HepG2 (cell line): ENCODE measurements at regions not wholly inside any gene's neighbourhood (a gene's known extent, or its start where the extent isn't known, plus 50 kb on each side); places are given as distances from the start of the nearest gene placed in this dataset.

ENCODE experiments used
- EZH2 ChIP-seq: conservative IDR thresholded peaks from 2 replicates; pipeline ENCODE4 v1.6.1; 2012; ENCODE audit warnings: mild to moderate bottlenecking, low read depth, low read length, moderate library complexity
- NFAT5 ChIP-seq: sonication (generic); formaldehyde crosslinking; IDR thresholded peaks from 2 replicates; pipeline ENCODE4 v1.4.0; 2020; ENCODE audit warnings: missing genetic modification reagents
- SIN3A ChIP-seq: IDR thresholded peaks from 2 replicates; pipeline ENCODE4 v1.6.1; 2011; ENCODE audit warnings: low read depth, mild to moderate bottlenecking, control low read depth, low read length, borderline replicate concordance
- TAF1 ChIP-seq: sonication (generic); formaldehyde crosslinking; IDR thresholded peaks from 2 replicates; pipeline ENCODE4 v1.4.0; 2020; ENCODE audit warnings: missing genetic modification reagents
- TF ChIP-seq, protein P1 (sequence below), 2 experiments: IDR thresholded peaks; 2 replicates each; pipeline ENCODE4 v1.6.1; 2011 to 2012; ENCODE audit warnings: low read length in 2 of 2, borderline replicate concordance in 1 of 2, low read depth in 1 of 2, mild to moderate bottlenecking in 1 of 2, moderate library complexity in 1 of 2

DNA sequence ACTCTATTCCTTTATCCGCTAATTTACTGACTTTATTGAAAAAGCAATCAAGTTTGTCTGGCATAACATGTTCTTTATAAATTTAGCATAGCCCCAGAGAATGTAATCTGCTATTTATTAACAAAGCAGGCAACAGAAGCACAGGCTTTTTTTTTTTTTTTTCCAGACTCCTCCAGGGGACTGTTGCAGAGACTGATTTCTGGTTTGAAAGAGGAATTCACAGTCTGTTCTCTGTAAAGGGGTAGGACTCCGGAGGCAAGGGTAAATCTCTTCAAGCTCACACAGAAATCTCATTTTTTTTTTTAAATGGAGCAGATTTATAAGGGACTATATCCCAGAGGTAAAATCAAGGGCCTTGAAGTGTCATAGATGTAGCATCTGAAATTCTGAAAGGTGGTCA, 1386.5 kb upstream of the CDH8 start:
- TF ChIP-seq, protein P1, sequence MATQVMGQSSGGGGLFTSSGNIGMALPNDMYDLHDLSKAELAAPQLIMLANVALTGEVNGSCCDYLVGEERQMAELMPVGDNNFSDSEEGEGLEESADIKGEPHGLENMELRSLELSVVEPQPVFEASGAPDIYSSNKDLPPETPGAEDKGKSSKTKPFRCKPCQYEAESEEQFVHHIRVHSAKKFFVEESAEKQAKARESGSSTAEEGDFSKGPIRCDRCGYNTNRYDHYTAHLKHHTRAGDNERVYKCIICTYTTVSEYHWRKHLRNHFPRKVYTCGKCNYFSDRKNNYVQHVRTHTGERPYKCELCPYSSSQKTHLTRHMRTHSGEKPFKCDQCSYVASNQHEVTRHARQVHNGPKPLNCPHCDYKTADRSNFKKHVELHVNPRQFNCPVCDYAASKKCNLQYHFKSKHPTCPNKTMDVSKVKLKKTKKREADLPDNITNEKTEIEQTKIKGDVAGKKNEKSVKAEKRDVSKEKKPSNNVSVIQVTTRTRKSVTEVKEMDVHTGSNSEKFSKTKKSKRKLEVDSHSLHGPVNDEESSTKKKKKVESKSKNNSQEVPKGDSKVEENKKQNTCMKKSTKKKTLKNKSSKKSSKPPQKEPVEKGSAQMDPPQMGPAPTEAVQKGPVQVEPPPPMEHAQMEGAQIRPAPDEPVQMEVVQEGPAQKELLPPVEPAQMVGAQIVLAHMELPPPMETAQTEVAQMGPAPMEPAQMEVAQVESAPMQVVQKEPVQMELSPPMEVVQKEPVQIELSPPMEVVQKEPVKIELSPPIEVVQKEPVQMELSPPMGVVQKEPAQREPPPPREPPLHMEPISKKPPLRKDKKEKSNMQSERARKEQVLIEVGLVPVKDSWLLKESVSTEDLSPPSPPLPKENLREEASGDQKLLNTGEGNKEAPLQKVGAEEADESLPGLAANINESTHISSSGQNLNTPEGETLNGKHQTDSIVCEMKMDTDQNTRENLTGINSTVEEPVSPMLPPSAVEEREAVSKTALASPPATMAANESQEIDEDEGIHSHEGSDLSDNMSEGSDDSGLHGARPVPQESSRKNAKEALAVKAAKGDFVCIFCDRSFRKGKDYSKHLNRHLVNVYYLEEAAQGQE (IDR thresholded peaks at IDR 0.05; ENCODE audit: borderline replicate concordance in 1 of 2, low read depth in 1 of 2, low read length in 2 of 2): no peak
- TF ChIP-seq NFAT5 (CRISPR knock-in tag) (no peak), SIN3A (no peak), EZH2 (no peak), TAF1 (no peak)
